Hepatocyte (in vitro differentiated cells): ENCODE measurements at regions not wholly inside any gene's neighbourhood (a gene's known extent, or its start where the extent isn't known, plus 50 kb on each side); places are given as distances from the start of the nearest gene placed in this dataset.

Experiments
- CTCF ChIP-seq: fragments of 200-600 bp; sonication (generic); IDR thresholded peaks from 2 replicates; pipeline ENCODE4 v1.5.1; 2016; ENCODE audit warnings: antibody characterized with exemption, mild to moderate bottlenecking; ENCODE audit not compliant: poor library complexity
- EZH2 ChIP-seq: fragments of 200-600 bp; sonication (generic); IDR thresholded peaks from 2 replicates; pipeline ENCODE4 v1.6.1; 2016; ENCODE audit warnings: antibody characterized with exemption, mild to moderate bottlenecking, borderline replicate concordance
- EZH2phosphoT487 ChIP-seq: fragments of 200-600 bp; sonication (generic); IDR thresholded peaks from one replicate; pipeline ENCODE4 v1.6.1; 2018; ENCODE audit warnings: antibody characterized with exemption, mild to moderate bottlenecking, low read depth, moderate library complexity; ENCODE audit not compliant: unreplicated experiment, severe bottlenecking

- TF ChIP-seq CTCF, result no peak
- TF ChIP-seq EZH2, result no peak
- no peak for TF ChIP-seq EZH2phosphoT487
These were observed 142.1 kb upstream of the DMRT1 start for GRCh38 chr9:699396-699795.
